Suprapubic skin (tissue), 4 donors: ENCODE measurements at regions not wholly inside any gene's neighbourhood (a gene's known extent, or its start where the extent isn't known, plus 50 kb on each side); places are given as distances from the start of the nearest gene placed in this dataset.

Experiments
- CTCF ChIP-seq, 2 donors: fragments of 200-600 bp in 1 of 2; fragments of 450-650 bp in 1 of 2; sonication (generic) in 1 of 2; IDR thresholded peaks; one replicate each; pipeline ENCODE4 v1.5.1; 2016 to 2019; ENCODE audit warnings: antibody characterized with exemption in 2 of 2, mild to moderate bottlenecking in 1 of 2, moderate library complexity in 1 of 2
- POLR2A ChIP-seq, 2 donors: fragments of 450-650 bp; IDR thresholded peaks; one replicate each; pipeline ENCODE4 v1.6.1; 2017; ENCODE audit warnings: antibody characterized with exemption in 2 of 2, mild to moderate bottlenecking in 2 of 2, moderate library complexity in 2 of 2
- POLR2AphosphoS5 ChIP-seq, 3 donors: sonication (generic); formaldehyde crosslinking; IDR thresholded peaks; one replicate each; pipeline ENCODE4 v1.6.1; 2017; ENCODE audit warnings: antibody characterized with exemption in 3 of 3

GRCh38 chr12:127494961-127495915, 771.7 kb upstream of the TMEM132C start:
- TF ChIP-seq POLR2AphosphoS5 (IDR thresholded peaks at IDR 0.05) (no peak), POLR2A (IDR thresholded peaks at IDR 0.05) (no peak), CTCF (IDR thresholded peaks at IDR 0.05) (no peak)
